ENCODE measurements at regions not wholly inside any gene's neighbourhood (a gene's known extent, or its start where the extent isn't known, plus 50 kb on each side); places are given as distances from the start of the nearest gene placed in this dataset.

DNA sequence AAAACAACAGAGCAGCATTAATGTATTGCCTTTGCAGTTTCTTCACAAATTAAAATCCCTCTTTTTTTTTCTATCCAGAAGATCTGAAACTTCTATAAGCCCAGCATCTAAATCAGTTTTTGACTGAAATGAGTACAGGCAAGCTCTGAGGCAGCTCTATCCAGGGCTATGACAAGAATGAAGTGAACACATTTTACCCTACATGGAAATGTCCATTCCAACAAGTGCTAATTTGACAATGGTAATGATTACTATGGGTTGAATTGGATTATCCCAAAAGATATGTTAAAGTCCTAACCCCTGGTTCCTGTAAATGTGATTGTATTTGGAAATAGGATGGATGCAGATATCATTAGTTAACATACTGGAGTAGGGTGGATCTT lies 115.7 kb downstream of the RPL22L1 start:
- H3K79me2 ChIP-seq (ENCODE audit: control insufficient read depth in 1 of 2, insufficient read depth in 2 of 2, low read length in 2 of 2): no peaks in the 10 kb centered on the region
- H2BK12ac ChIP-seq (ENCODE audit: low read depth, low read length): no peak overlapping the region
- no peaks in the 10 kb centered on the region for H3K9me3 ChIP-seq (ENCODE audit: insufficient read depth in 2 of 2, low read depth in 1 of 2, low read length in 1 of 2)
- TF ChIP-seq ZNF274 (IDR thresholded peaks at IDR 0.05; ENCODE audit: borderline replicate concordance, extremely low read depth, low read length) (no peak), RNF2 (IDR thresholded peaks at IDR 0.05; ENCODE audit: borderline replicate concordance, low read depth, low read length, missing control alignments, poor library complexity, severe bottlenecking) (no peak), TCF12 (IDR thresholded peaks at IDR 0.05; ENCODE audit: low read depth, low read length) (no peak), SIRT6 (IDR thresholded peaks at IDR 0.05; ENCODE audit: low read length) (no peak), NRF1 (IDR thresholded peaks at IDR 0.05; ENCODE audit: low read depth, low read length) (no peak), RFX5 (IDR thresholded peaks at IDR 0.05; ENCODE audit: borderline replicate concordance, low read depth, low read length) (no peak), KDM5A (IDR thresholded peaks at IDR 0.05; ENCODE audit: low read length) (no peak), RAD21 (IDR thresholded peaks at IDR 0.05 in 1 of 2, conservative IDR thresholded peaks at IDR 0.05 in 1 of 2; ENCODE audit: low read depth in 2 of 2, low read length in 2 of 2) (no peak)
- TF ChIP-seq, protein P1, sequence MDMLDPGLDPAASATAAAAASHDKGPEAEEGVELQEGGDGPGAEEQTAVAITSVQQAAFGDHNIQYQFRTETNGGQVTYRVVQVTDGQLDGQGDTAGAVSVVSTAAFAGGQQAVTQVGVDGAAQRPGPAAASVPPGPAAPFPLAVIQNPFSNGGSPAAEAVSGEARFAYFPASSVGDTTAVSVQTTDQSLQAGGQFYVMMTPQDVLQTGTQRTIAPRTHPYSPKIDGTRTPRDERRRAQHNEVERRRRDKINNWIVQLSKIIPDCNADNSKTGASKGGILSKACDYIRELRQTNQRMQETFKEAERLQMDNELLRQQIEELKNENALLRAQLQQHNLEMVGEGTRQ (IDR thresholded peaks at IDR 0.05; ENCODE audit: low read length): no peak
- TF ChIP-seq, protein P2, sequence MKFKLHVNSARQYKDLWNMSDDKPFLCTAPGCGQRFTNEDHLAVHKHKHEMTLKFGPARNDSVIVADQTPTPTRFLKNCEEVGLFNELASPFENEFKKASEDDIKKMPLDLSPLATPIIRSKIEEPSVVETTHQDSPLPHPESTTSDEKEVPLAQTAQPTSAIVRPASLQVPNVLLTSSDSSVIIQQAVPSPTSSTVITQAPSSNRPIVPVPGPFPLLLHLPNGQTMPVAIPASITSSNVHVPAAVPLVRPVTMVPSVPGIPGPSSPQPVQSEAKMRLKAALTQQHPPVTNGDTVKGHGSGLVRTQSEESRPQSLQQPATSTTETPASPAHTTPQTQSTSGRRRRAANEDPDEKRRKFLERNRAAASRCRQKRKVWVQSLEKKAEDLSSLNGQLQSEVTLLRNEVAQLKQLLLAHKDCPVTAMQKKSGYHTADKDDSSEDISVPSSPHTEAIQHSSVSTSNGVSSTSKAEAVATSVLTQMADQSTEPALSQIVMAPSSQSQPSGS (IDR thresholded peaks at IDR 0.05; ENCODE audit: low read length): no peak
- no peak overlapping the region for H4K91ac ChIP-seq (replicated peaks; ENCODE audit: insufficient read length, low read length)
- H4K5ac ChIP-seq (ENCODE audit: insufficient read length, low read depth, low read length): no peak overlapping the region
- H3K27ac ChIP-seq (ENCODE audit: low read depth, low read length): no peak overlapping the region
- H3K27me3 ChIP-seq (replicated peaks in 1 of 4; ENCODE audit: control insufficient read depth in 3 of 4, extremely low read depth in 1 of 4, insufficient read depth in 3 of 4, low read length in 3 of 4): no peaks in the 10 kb centered on the region
- no peaks in the 10 kb centered on the region for H4K20me1 ChIP-seq (replicated peaks in 1 of 2; ENCODE audit: control insufficient read depth in 1 of 2, insufficient read depth in 2 of 2, low read length in 2 of 2)
- no peak overlapping the region for H3K18ac ChIP-seq (ENCODE audit: extremely low read depth, low read length)
- H3K4ac ChIP-seq (replicated peaks; ENCODE audit: insufficient read length, low read depth, low read length): no peak overlapping the region
- H2BK20ac ChIP-seq (ENCODE audit: low read length): no peak overlapping the region
- POLR2A ChIA-PET (ENCODE audit: partially characterized antibody): interaction anchor here (0.6 kb wide), 1 partner anchor 176 kb away, joined by 3 read pairs; no protein-coding TSS in a partner anchor
- H4K8ac ChIP-seq (ENCODE audit: extremely low read depth, insufficient read depth, low read length): no peak overlapping the region
- H3K4me2 ChIP-seq (ENCODE audit: insufficient read depth in 1 of 2, low read depth in 2 of 2, low read length in 2 of 2): no peak overlapping the region
- H3K4me1 ChIP-seq (replicated peaks in 1 of 4; ENCODE audit: control insufficient read depth in 3 of 4, insufficient read depth in 4 of 4, low read length in 3 of 4): no peaks in the 10 kb centered on the region
- H2AK5ac ChIP-seq (ENCODE audit: low read depth, low read length): no peak overlapping the region
- no peak for FAIRE-seq
- H2BK120ac ChIP-seq (replicated peaks; ENCODE audit: low read depth, low read length): no peak overlapping the region
- no peak overlapping the region for H3K14ac ChIP-seq (ENCODE audit: insufficient read length)
- H2AFZ ChIP-seq (ENCODE audit: low read length): no peak overlapping the region
- no peak overlapping the region for H2BK15ac ChIP-seq (ENCODE audit: low read length)
- no peak for DNase-seq (ENCODE audit: low read depth in 1 of 2, low spot score in 2 of 2)
- no peaks in the 10 kb centered on the region for H3K23me2 ChIP-seq (ENCODE audit: low read depth, low read length)
- no peak overlapping the region for H2BK5ac ChIP-seq (ENCODE audit: low read depth, low read length)
- CTCF ChIA-PET (ENCODE audit: partially characterized antibody): interaction anchor here (0.9 to 1.5 kb wide), 2 partner anchors 55 to 95 kb away, joined by 3 to 4 read pairs; no protein-coding TSS in a partner anchor
- H3K79me1 ChIP-seq (ENCODE audit: low read depth, low read length): no peaks in the 10 kb centered on the region
- no peak overlapping the region for H3K9ac ChIP-seq (replicated peaks in 1 of 4; ENCODE audit: extremely low read depth in 1 of 4, low read depth in 3 of 4, low read length in 3 of 4)
- no peak overlapping the region for H3K23ac ChIP-seq (ENCODE audit: insufficient read length)
- no peak overlapping the region for H3K56ac ChIP-seq (replicated peaks; ENCODE audit: insufficient read length, low read depth, low read length)
- no peaks in the 10 kb centered on the region for H3K36me3 ChIP-seq (ENCODE audit: control insufficient read depth in 2 of 4, insufficient read depth in 4 of 4, low read length in 3 of 4)
- H3K4me3 ChIP-seq (ENCODE audit: extremely low read depth in 1 of 4, insufficient read depth in 2 of 4, low read depth in 3 of 4, low read length in 4 of 4): no peak overlapping the region
